Esophagus squamous epithelium (tissue), 5 donors: ENCODE measurements at regions not wholly inside any gene's neighbourhood (a gene's known extent, or its start where the extent isn't known, plus 50 kb on each side); places are given as distances from the start of the nearest gene placed in this dataset.

Experiments used
- DNase-seq: peaks from one replicate; lab custom pipeline; 2025; lab: John Stamatoyannopoulos, UW
- H3K27ac ChIP-seq, 4 donors: fragments of 200-600 bp; sonication (generic); one replicate each; pipeline ENCODE4 v1.5.1; 2016 to 2019; ENCODE audit warnings: mild to moderate bottlenecking in 1 of 4
- H3K27me3 ChIP-seq, 4 donors: fragments of 200-600 bp; sonication (generic); 1 replicate in 3 of 4; 2 replicates in 1 of 4; pipeline versions ENCODE4 v1.5.1 to v1.6.0; 2017 to 2021; ENCODE audit warnings: antibody characterized with exemption in 1 of 4
- H3K36me3 ChIP-seq, 3 donors: fragments of 200-600 bp; sonication (generic); one replicate each; pipeline ENCODE4 v1.5.1; 2016 to 2019
- H3K4me1 ChIP-seq, 3 donors: fragments of 200-600 bp; sonication (generic); one replicate each; pipeline ENCODE4 v1.5.1; 2017 to 2019
- H3K4me3 ChIP-seq, 4 donors: fragments of 200-600 bp; sonication (generic); 1 replicate in 3 of 4; 2 replicates in 1 of 4; pipeline ENCODE4 v1.5.1; 2016 to 2019; ENCODE audit warnings: mild to moderate bottlenecking in 2 of 4, moderate library complexity in 1 of 4
- H3K9me3 ChIP-seq, 3 donors: fragments of 200-600 bp; sonication (generic); one replicate each; pipeline ENCODE4 v1.5.1; 2016 to 2019
- POLR2A ChIP-seq, 4 donors: fragments of 450-650 bp; IDR thresholded peaks; one replicate each; pipeline ENCODE4 v1.6.1; 2017; ENCODE audit warnings: antibody characterized with exemption in 4 of 4, mild to moderate bottlenecking in 4 of 4, moderate library complexity in 3 of 4
- WGBS, 2 donors: methylation state at CpG; one replicate each; pipeline ENCODE4 v1.1.5; 2018; 5-methylcytosine and 5-hydroxymethylcytosine counted together
- intact Hi-C: fragments of 100-400 bp; cut with DNase I; formaldehyde crosslinking; loops from one replicate; pipeline ENCODE4 v1.15.0; 2022
- TF ChIP-seq, protein P1 (sequence below), 6 experiments: fragments of 450-650 bp in 4 of 6; fragments of 200-600 bp in 2 of 6; sonication (generic) in 2 of 6; IDR thresholded peaks; one replicate each; pipeline ENCODE4 v1.5.1; 2016 to 2019; ENCODE audit warnings: antibody characterized with exemption in 6 of 6, mild to moderate bottlenecking in 4 of 6, moderate library complexity in 4 of 6
- donor health status: DM: yes; HTN: yes; CAD: no.

DNA sequence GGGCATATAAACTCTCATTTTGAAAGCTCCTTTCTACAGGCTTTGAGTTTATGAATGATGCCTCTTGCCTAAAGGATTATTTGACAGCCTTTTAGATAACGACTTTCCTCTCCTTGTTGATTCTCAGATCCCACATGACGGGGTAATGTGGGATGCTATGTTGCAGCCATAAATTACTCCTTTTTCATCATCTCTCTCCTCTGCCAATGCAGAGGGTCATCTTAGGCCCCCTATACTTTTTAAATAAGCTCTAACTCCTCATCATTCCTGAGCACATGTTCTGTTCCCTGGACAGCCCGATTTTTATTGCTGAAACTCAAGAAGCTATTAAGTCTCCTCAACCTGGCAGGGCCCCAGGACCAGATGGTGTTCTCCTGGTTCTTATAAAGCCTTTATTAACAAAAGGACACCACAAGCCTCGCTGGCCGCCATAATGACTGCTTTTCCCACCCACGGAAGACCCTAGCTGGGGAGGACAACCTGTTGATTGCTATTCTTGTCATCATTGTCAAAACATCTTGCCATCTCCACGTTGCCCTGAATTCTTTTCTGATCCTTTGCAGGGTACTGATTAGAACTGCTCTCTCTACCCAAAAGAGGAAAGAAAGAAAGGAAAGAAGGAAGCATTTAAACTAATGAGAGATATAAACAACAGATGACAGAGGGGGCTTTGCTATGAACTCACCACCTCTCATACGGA is 150.7 kb downstream of the DHX15 start:
- intact Hi-C loops: no loop called here
- DNase-seq: no peak

DNA sequence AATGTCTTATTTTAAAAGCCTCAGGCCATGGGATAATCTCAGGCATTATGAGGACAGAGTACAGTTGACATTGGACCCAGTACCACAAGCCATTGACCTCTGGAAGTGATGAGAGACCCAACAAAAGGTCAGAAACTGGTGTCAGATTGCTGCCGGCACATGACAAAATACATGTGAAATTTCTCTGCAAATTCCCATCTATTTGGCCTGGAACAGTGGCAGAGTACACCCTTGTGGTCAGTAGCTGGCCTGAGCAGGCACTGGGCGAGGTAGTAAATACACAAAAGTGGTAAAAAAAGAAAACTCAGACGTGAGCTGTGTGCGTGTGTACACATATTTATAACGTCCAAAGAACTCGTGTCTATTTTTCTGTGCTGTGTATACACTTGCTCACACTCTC is 155.5 kb downstream of the DHX15 start:
- Histone ChIP-seq H3K27me3 (peaks cover 0 to 4% (median 0%) of the 10 kb centered on the region in 4 donors), H3K4me3 (no peak overlapping the region), H3K9me3 (no peaks in the 10 kb centered on the region), H3K36me3 (no peaks in the 10 kb centered on the region), H3K4me1 (no peaks in the 10 kb centered on the region), H3K27ac (no peak overlapping the region)
- intact Hi-C loops: no loop called here
- TF ChIP-seq POLR2A (IDR thresholded peaks at IDR 0.05): no peak
- TF ChIP-seq, protein P1, sequence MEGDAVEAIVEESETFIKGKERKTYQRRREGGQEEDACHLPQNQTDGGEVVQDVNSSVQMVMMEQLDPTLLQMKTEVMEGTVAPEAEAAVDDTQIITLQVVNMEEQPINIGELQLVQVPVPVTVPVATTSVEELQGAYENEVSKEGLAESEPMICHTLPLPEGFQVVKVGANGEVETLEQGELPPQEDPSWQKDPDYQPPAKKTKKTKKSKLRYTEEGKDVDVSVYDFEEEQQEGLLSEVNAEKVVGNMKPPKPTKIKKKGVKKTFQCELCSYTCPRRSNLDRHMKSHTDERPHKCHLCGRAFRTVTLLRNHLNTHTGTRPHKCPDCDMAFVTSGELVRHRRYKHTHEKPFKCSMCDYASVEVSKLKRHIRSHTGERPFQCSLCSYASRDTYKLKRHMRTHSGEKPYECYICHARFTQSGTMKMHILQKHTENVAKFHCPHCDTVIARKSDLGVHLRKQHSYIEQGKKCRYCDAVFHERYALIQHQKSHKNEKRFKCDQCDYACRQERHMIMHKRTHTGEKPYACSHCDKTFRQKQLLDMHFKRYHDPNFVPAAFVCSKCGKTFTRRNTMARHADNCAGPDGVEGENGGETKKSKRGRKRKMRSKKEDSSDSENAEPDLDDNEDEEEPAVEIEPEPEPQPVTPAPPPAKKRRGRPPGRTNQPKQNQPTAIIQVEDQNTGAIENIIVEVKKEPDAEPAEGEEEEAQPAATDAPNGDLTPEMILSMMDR (IDR thresholded peaks at IDR 0.05): no peak
- DNase-seq: no peak
- WGBS, 2 donors: 64 to 71% methylated on average over 6 of the region's 6 CpGs

More for the DNA sequence above, 150.7 kb downstream of the DHX15 start:
- H3K27ac ChIP-seq: no peak overlapping the region
- H3K36me3 ChIP-seq: no peaks in the 10 kb centered on the region
- no peaks in the 10 kb centered on the region for H3K4me1 ChIP-seq
- H3K27me3 ChIP-seq: peaks cover 0 to 12% (median 0%) of the 10 kb centered on the region in 4 donors
- no peak for TF ChIP-seq POLR2A (IDR thresholded peaks at IDR 0.05)
- TF ChIP-seq, protein P1 (IDR thresholded peaks at IDR 0.05): no peak
- H3K9me3 ChIP-seq: no peaks in the 10 kb centered on the region
- 51 to 61% methylated on average over 8 of the region's 8 CpGs for WGBS, 2 donors
- H3K4me3 ChIP-seq: no peak overlapping the region

DNA sequence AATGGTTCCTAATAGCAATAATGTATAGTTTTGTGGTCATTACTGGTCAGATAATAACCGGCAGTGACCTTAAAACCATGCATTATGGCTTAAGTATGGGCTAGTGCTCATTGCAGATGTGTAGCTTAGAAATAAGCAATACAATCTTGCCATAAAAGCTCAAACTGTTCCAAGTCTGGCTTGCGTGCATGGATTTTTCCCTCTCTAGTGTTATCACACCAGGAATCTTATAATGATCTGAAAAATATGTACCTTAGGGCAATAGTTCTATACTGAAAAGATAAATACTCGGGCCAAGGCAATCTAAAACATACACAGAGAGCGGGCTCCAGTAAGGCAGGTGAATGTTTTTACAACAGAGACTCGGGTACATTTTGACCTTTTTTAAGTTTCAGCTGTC is 157.8 kb downstream of the DHX15 start:
- intact Hi-C loops: no loop called here
- no peaks in the 10 kb centered on the region for H3K27me3 ChIP-seq
- H3K4me1 ChIP-seq: no peaks in the 10 kb centered on the region
- no peak overlapping the region for H3K4me3 ChIP-seq
- no peak overlapping the region for H3K27ac ChIP-seq
- TF ChIP-seq, protein P1 (IDR thresholded peaks at IDR 0.05): no peak
- TF ChIP-seq POLR2A (IDR thresholded peaks at IDR 0.05): no peak
- 77 to 80% methylated on average over 5 of the region's 5 CpGs for WGBS, 2 donors
- no peaks in the 10 kb centered on the region for H3K9me3 ChIP-seq
- no peaks in the 10 kb centered on the region for H3K36me3 ChIP-seq
- no peak for DNase-seq

DNA sequence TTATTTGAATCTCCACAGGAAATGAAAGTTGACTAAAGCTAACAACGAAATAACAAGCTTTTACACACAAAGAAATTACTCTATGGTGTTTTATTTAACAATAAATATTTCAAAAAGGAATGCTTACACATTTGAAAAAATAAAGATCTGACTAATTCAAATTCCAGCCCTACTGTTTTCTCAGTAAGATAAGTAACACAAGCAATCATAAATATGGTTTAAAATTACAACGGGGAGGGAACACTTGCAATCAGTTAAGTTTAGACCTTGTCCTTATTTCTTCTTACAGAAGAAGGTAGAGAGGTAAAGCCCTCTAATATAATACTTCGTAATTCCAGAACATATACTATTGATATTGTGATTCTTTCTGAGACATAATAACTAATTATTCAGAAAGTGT is 158.5 kb downstream of the DHX15 start:
- no peak for TF ChIP-seq POLR2A (IDR thresholded peaks at IDR 0.05)
- TF ChIP-seq, protein P1 (IDR thresholded peaks at IDR 0.05): no peak
- intact Hi-C loops: no loop called here
- WGBS, 2 donors: 49 to 58% methylated on average over 3 of the region's 3 CpGs
- H3K36me3 ChIP-seq: no peaks in the 10 kb centered on the region
- H3K27ac ChIP-seq: no peak overlapping the region
- no peaks in the 10 kb centered on the region for H3K9me3 ChIP-seq
- no peaks in the 10 kb centered on the region for H3K4me1 ChIP-seq
- no peak overlapping the region for H3K4me3 ChIP-seq
- H3K27me3 ChIP-seq: no peaks in the 10 kb centered on the region
- no peak for DNase-seq

DNA sequence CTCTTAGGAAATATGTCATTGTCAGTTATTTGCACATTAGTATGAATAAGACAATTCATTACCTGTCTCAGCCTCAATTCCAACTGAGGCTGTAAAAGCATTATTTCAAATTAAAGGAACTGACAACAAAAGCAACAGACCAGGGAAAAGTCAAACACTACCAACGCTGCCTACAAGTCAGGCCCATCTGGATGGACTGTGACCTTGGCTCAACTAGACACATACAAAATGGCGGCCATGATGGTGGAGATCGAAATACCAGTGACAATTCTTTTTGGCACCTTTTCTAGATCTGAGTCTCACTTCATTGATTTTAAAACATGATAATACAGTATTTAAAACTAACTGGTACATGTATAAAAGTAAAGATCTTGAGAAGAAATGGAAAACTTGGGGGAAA is 160.7 kb downstream of the DHX15 start:
- Histone ChIP-seq H3K36me3 (no peaks in the 10 kb centered on the region), H3K27ac (no peak overlapping the region), H3K4me1 (no peaks in the 10 kb centered on the region), H3K9me3 (no peaks in the 10 kb centered on the region), H3K27me3 (no peaks in the 10 kb centered on the region), H3K4me3 (no peak overlapping the region)
- TF ChIP-seq, protein P1 (IDR thresholded peaks at IDR 0.05): no peak
- TF ChIP-seq POLR2A (IDR thresholded peaks at IDR 0.05): no peak
- 76 to 92% methylated on average over 3 of the region's 3 CpGs for WGBS, 2 donors
- no peak for DNase-seq
- intact Hi-C loops: no loop called here
